ENCODE measurements at regions not wholly inside any gene's neighbourhood (a gene's known extent, or its start where the extent isn't known, plus 50 kb on each side); places are given as distances from the start of the nearest gene placed in this dataset.

GRCh38 chr21:20592463-20592862 is 405.7 kb upstream of the NCAM2 start:
- no peak for DNase-seq

GRCh38 chr21:20603236-20603635 is 395.0 kb upstream of the NCAM2 start:
- DNase-seq = no peak

- DNase-seq = no peak
Measured at GRCh38 chr21:20611008-20611407, 387.2 kb upstream of the NCAM2 start.

- DNase-seq = no peak
Measured at GRCh38 chr21:20613654-20614053, 384.6 kb upstream of the NCAM2 start.

- DNase-seq = no peak
Measured at GRCh38 chr21:20617130-20617529, 381.1 kb upstream of the NCAM2 start.

- no peak for DNase-seq
Measured at GRCh38 chr21:20618878-20619277, 379.3 kb upstream of the NCAM2 start.

- DNase-seq = no peak
Measured at GRCh38 chr21:20627594-20627993, 370.6 kb upstream of the NCAM2 start.

- DNase-seq = no peak
Measured at GRCh38 chr21:20631633-20632032, 366.6 kb upstream of the NCAM2 start.

- DNase-seq = no peak
Measured at GRCh38 chr21:20639026-20639425, 359.2 kb upstream of the NCAM2 start.

GRCh38 chr21:20641241-20641640 is 357.0 kb upstream of the NCAM2 start:
- no peak for DNase-seq

- DNase-seq = no peak
Measured at GRCh38 chr21:20642681-20643080, 355.5 kb upstream of the NCAM2 start.

GRCh38 chr21:20644552-20644951 is 353.7 kb upstream of the NCAM2 start:
- no peak for DNase-seq

- no peak for DNase-seq
Measured at GRCh38 chr21:20645344-20645743, 352.9 kb upstream of the NCAM2 start.

GRCh38 chr21:20646431-20647165 is 351.6 kb upstream of the NCAM2 start:
- no peak for DNase-seq

- DNase-seq = no peak
Measured at GRCh38 chr21:20647607-20648006, 350.6 kb upstream of the NCAM2 start.

- DNase-seq = no peak
Measured at GRCh38 chr21:20649231-20649630, 349.0 kb upstream of the NCAM2 start.

GRCh38 chr21:20652846-20653245 is 345.4 kb upstream of the NCAM2 start:
- DNase-seq = no peak

- no peak for DNase-seq
Measured at GRCh38 chr21:20661246-20661645, 337.0 kb upstream of the NCAM2 start.

- DNase-seq = no peak
Measured at GRCh38 chr21:20661745-20662422, 336.3 kb upstream of the NCAM2 start.

GRCh38 chr21:20662514-20662913 is 335.7 kb upstream of the NCAM2 start:
- DNase-seq = no peak

- no peak for DNase-seq
Measured at GRCh38 chr21:20667931-20668330, 330.3 kb upstream of the NCAM2 start.

- no peak for DNase-seq
Measured at GRCh38 chr21:20685475-20685874, 312.7 kb upstream of the NCAM2 start.

GRCh38 chr21:20698585-20698984 is 299.6 kb upstream of the NCAM2 start:
- no peak for DNase-seq

- DNase-seq = no peak
Measured at GRCh38 chr21:20701235-20701634, 297.0 kb upstream of the NCAM2 start.
